HL-60 (cell line): ENCODE measurements at regions not wholly inside any gene's neighbourhood (a gene's known extent, or its start where the extent isn't known, plus 50 kb on each side); places are given as distances from the start of the nearest gene placed in this dataset.
"Not testable (repeated sequence)": the region's sequence is repeated elsewhere in the genome, so short reads cannot be mapped to it uniquely, and the experiment has no call there.

Source experiments
- DNase-seq, 2 experiments: peaks; one replicate each; pipeline ENCODE4 v3.0.0-alpha.2; 2010 to 2020; ENCODE audit warnings: low read depth in 1 of 2, low spot score in 1 of 2
- H3K27ac ChIP-seq: fragments of 250-450 bp; sonication (Bioruptor Pico); replicated peaks from 2 replicates; pipeline ENCODE4 v1.5.1; 2020; ENCODE audit warnings: mild to moderate bottlenecking, moderate library complexity
- H3K27me3 ChIP-seq: fragments of 250-450 bp; sonication (Bioruptor Pico); 2 replicates; pipeline ENCODE4 v1.5.1; 2021; ENCODE audit warnings: mild to moderate bottlenecking, moderate library complexity; ENCODE audit not compliant: insufficient read depth, poor library complexity, severe bottlenecking
- H3K4me3 ChIP-seq: replicated peaks from 2 replicates; pipeline ENCODE4 v1.5.1; 2011; ENCODE audit warnings: mild to moderate bottlenecking, control low read depth, low read length; ENCODE audit not compliant: insufficient read depth
- CTCF ChIP-seq: IDR thresholded peaks from one replicate; pipeline ENCODE4 v1.5.1; 2011; ENCODE audit warnings: low read length, control low read depth, inconsistent platforms; ENCODE audit not compliant: insufficient read depth
- GABPA ChIP-seq: IDR thresholded peaks from 2 replicates; pipeline ENCODE4 v1.6.1; 2012; ENCODE audit warnings: low read depth
- POLR2AphosphoS5 ChIP-seq: IDR thresholded peaks from 2 replicates; pipeline ENCODE4 v1.6.1; 2012; ENCODE audit warnings: low read depth
- REST ChIP-seq: IDR thresholded peaks from 2 replicates; pipeline ENCODE4 v1.6.1; 2012; ENCODE audit warnings: low read depth; ENCODE audit not compliant: insufficient replicate concordance
- SPI1 ChIP-seq: IDR thresholded peaks from 2 replicates; pipeline ENCODE4 v1.6.1; 2012; ENCODE audit warnings: low read depth, mild to moderate bottlenecking, borderline replicate concordance

DNA sequence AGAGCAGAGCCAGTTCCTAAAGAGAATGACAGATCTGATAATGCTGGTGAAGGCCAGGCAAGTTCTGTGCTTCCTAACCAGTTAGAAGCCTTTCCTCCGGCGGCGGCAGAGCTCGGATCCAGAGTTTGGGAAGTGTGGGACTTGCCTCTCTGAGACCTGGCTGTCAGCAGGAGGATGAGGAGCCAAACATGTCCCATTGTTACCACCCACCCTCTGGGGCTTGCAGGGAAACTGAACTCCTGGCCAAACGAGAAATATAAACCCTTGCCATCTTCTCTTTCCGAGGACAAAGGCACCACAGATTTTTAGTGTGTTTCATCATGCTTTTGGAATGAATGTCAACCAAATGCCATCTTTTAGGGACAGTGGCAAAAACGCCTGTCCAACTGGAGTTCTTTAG is 80.2 kb upstream of the SMURF2 start:
- no peak overlapping the region for H3K27ac ChIP-seq
- no peak for DNase-seq
- no peak for TF ChIP-seq GABPA
- TF ChIP-seq CTCF, result no peak
- no peak for TF ChIP-seq SPI1
- no peak for TF ChIP-seq REST
- TF ChIP-seq POLR2AphosphoS5, result no peak
- no peak overlapping the region for H3K4me3 ChIP-seq
- no peaks in the 10 kb centered on the region for H3K27me3 ChIP-seq

GRCh38 chr17:64741916-64742315 is 79.8 kb upstream of the SMURF2 start:
- not testable (repeated sequence) for H3K27ac ChIP-seq, DNase-seq, H3K27me3 ChIP-seq, H3K4me3 ChIP-seq

DNA sequence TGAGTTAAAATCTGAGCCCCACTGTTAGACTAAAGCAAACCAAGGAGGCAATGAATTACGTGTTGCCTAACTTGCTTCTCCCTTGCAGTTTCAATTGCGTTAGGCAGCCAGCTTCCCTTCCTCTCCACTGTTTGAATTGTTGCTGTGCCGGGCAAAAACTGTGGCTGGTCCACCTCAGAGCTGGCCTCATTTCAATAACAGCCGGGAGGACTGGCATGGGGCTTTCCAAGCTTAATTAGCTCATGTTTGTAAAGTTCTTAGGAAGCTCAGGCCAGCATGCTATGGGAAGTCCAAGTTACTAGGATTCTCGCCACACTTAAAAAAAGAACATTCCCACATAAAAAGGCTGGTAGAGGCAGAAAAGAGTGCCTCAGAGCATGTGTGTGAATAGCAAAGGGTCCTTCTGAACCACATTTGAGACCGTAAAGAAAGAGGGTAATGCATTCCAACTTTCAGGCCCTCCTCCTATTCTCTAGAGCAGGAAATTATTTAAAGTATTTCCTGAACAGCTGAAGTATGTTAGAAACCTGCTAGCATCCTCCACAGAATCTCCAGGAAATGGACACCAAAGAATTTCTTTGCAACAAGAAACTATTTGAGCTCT is 79.0 kb upstream of the SMURF2 start:
- Histone ChIP-seq H3K4me3 (no peak overlapping the region), H3K27me3 (no peaks in the 10 kb centered on the region), H3K27ac (no peak overlapping the region)
- peak in 1 of 2 experiments; percentile 33 for DNase-seq
- no peak for TF ChIP-seq SPI1
- no peak for TF ChIP-seq REST
- TF ChIP-seq GABPA, result no peak
- TF ChIP-seq CTCF, result no peak
- no peak for TF ChIP-seq POLR2AphosphoS5

- no peak for DNase-seq
- H3K4me3 ChIP-seq, result no peak overlapping the region
- no peak overlapping the region for H3K27ac ChIP-seq
- TF ChIP-seq GABPA (no peak), SPI1 (no peak), POLR2AphosphoS5 (no peak), REST (no peak), CTCF (no peak)
- H3K27me3 ChIP-seq, result no peaks in the 10 kb centered on the region
These were observed 77.4 kb upstream of the SMURF2 start for GRCh38 chr17:64739316-64740058.
